SK-MEL-5 (cell line): ENCODE measurements at regions not wholly inside any gene's neighbourhood (a gene's known extent, or its start where the extent isn't known, plus 50 kb on each side); places are given as distances from the start of the nearest gene placed in this dataset.
"Not testable (repeated sequence)": the region's sequence is repeated elsewhere in the genome, so short reads cannot be mapped to it uniquely, and the experiment has no call there.

Experiments
- DNase-seq: peaks from one replicate; pipeline ENCODE4 v3.0.0-alpha.2; 2016; ENCODE audit warnings: low read depth, low spot score
- in situ Hi-C: cut with HindIII; loops from 2 replicates; pipeline ENCODE4 v1.10.0; 2016; ENCODE audit warnings: low sequenced_read_pairs, high pct_unique_total_duplicates, low pct_unique_long_range_greater_than_20kb

GRCh38 chr2:242011167-242011513, 141.6 kb downstream of the RTP5 start:
- no peak for DNase-seq
- in situ Hi-C loops, result no loop called here

GRCh38 chr2:242011516-242011915, 142.0 kb downstream of the RTP5 start:
- no peak for DNase-seq
- in situ Hi-C loops, result no loop called here

- in situ Hi-C loops, result no loop called here
Measured at GRCh38 chr2:242011991-242012764, 142.6 kb downstream of the RTP5 start.

GRCh38 chr2:242012956-242013764, 143.6 kb downstream of the RTP5 start:
- in situ Hi-C loops, result no loop called here
- no peak for DNase-seq

More at GRCh38 chr2:242011991-242012764, 142.6 kb downstream of the RTP5 start:
- DNase-seq, result no peak

GRCh38 chr2:242013771-242014170, 144.2 kb downstream of the RTP5 start:
- no peak for DNase-seq
- in situ Hi-C loops, result no loop called here

GRCh38 chr2:242015108-242016065, 145.9 kb downstream of the RTP5 start:
- no peak for DNase-seq
- in situ Hi-C loops, result no loop called here

GRCh38 chr2:242017086-242017485, 147.6 kb downstream of the RTP5 start:
- in situ Hi-C loops, result no loop called here
- DNase-seq, result no peak

- in situ Hi-C loops, DNase-seq: not testable (repeated sequence)
Measured at GRCh38 chr2:242018416-242018815, 148.9 kb downstream of the RTP5 start.

GRCh38 chr2:242019344-242019743, 149.8 kb downstream of the RTP5 start:
- in situ Hi-C loops, result no loop called here
- no peak for DNase-seq

- DNase-seq, result peak; percentile 64
- in situ Hi-C loops, result no loop called here
Measured at GRCh38 chr2:242020196-242021004, 150.9 kb downstream of the RTP5 start.

- in situ Hi-C loops, result no loop called here
- DNase-seq, result no peak
Measured at GRCh38 chr2:242022550-242023290, 153.2 kb downstream of the RTP5 start.

GRCh38 chr2:242024751-242025355, 155.3 kb downstream of the RTP5 start:
- DNase-seq, result no peak
- in situ Hi-C loops, result no loop called here

GRCh38 chr2:242027676-242028450, 158.3 kb downstream of the RTP5 start:
- no peak for DNase-seq
- in situ Hi-C loops, result no loop called here

- DNase-seq, result peak; percentile 6
- in situ Hi-C loops, result no loop called here
Measured at GRCh38 chr2:242029422-242030225, 160.1 kb downstream of the RTP5 start.

- DNase-seq, result no peak
Measured at GRCh38 chr2:242030226-242030575, 160.7 kb downstream of the RTP5 start.

More at GRCh38 chr2:242030226-242030575, 160.7 kb downstream of the RTP5 start:
- in situ Hi-C loops, result no loop called here
